ENCODE measurements at regions not wholly inside any gene's neighbourhood (a gene's known extent, or its start where the extent isn't known, plus 50 kb on each side); places are given as distances from the start of the nearest gene placed in this dataset.

- TF ChIP-seq, protein P1, sequence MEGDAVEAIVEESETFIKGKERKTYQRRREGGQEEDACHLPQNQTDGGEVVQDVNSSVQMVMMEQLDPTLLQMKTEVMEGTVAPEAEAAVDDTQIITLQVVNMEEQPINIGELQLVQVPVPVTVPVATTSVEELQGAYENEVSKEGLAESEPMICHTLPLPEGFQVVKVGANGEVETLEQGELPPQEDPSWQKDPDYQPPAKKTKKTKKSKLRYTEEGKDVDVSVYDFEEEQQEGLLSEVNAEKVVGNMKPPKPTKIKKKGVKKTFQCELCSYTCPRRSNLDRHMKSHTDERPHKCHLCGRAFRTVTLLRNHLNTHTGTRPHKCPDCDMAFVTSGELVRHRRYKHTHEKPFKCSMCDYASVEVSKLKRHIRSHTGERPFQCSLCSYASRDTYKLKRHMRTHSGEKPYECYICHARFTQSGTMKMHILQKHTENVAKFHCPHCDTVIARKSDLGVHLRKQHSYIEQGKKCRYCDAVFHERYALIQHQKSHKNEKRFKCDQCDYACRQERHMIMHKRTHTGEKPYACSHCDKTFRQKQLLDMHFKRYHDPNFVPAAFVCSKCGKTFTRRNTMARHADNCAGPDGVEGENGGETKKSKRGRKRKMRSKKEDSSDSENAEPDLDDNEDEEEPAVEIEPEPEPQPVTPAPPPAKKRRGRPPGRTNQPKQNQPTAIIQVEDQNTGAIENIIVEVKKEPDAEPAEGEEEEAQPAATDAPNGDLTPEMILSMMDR (IDR thresholded peaks at IDR 0.05; ENCODE audit: control insufficient read depth, insufficient read depth, low read depth, low read length, missing control alignments) = peak; percentile 76
- DNase-seq (ENCODE audit: low read depth) = peak; percentile 4
- H3K4me3 ChIP-seq (ENCODE audit: control insufficient read depth, low read depth, low read length) = no peak overlapping the region
These were observed 61.5 kb downstream of the TBXT start for GRCh38 chr6:166106076-166106686.

DNA sequence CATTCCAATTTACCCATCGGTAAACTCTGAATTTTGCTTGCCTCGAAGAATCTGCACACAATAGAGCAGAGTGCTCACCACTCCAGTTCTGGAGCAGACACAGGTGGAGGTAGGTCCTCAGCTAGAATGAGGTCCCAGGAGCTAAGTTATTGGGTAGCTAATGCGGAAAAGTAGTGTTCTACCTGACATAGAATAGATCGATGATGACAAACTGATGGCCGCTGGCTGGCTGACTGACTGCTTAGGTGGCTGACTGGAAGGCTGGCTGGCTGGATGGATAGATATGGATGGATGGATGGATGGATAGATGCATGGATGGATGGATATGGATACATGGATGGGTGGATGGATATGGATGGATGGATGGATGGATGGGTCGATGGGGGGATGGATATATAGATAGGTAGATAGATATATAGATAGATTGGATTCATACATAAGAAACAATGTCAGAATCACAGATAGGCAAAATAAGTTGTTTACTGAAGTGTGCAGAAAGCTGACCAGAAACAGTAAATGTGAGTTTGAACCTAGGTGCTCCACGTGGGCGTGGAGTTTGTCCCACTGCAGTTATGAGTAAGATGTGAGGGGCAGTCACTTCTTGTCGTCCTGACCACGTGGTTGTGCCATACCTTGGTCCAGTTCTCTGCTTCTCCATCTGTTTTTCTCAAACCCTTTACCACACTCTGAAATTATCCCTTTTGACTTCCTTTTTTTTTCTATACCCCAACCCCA is 62.1 kb downstream of the TBXT start:
- no peak for DNase-seq (ENCODE audit: low read depth)
- TF ChIP-seq, protein P1 (IDR thresholded peaks at IDR 0.05; ENCODE audit: control insufficient read depth, insufficient read depth, low read depth, low read length, missing control alignments) = no peak
- no peak overlapping the region for H3K4me3 ChIP-seq (ENCODE audit: control insufficient read depth, low read depth, low read length)

- TF ChIP-seq, protein P1 (IDR thresholded peaks at IDR 0.05; ENCODE audit: control insufficient read depth, insufficient read depth, low read depth, low read length, missing control alignments) = no peak
- no peak overlapping the region for H3K4me3 ChIP-seq (ENCODE audit: control insufficient read depth, low read depth, low read length)
- DNase-seq (ENCODE audit: low read depth) = no peak
These were observed 62.8 kb downstream of the TBXT start for GRCh38 chr6:166104872-166105271.

- DNase-seq (ENCODE audit: low read depth) = no peak
- TF ChIP-seq, protein P1 (IDR thresholded peaks at IDR 0.05; ENCODE audit: control insufficient read depth, insufficient read depth, low read depth, low read length, missing control alignments) = no peak
- no peak overlapping the region for H3K4me3 ChIP-seq (ENCODE audit: control insufficient read depth, low read depth, low read length)
These were observed 63.5 kb downstream of the TBXT start for GRCh38 chr6:166104107-166104506.

DNA sequence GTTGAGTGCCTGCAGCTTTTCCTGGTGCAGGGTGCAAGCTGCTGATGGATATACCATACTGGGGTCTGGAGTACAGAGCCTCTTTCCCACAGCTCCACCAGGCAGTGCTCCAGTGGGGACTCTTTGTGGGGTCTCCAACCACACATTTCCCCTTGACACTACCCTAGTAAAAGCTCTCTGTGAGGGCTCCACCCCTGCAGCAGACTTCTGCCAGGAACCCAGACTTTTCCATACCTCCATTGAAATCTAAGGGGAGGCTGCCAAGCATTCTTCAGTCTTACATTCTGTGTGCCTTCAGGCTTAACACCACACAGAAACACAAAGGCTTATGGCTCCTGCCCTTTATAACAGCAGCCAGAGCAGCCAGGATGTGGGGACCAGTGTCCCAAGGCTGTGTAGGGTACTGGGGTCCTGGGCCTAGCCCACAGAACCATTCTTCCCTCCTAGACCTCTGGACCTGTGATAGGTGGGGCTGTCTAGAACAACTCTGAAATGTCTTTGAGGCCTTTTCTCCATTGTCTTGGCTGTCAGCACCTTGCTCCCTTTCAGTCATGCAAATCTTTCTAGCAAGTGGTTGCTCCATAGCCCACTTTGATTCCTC is 65.7 kb downstream of the TBXT start:
- DNase-seq (ENCODE audit: low read depth) = no peak
- no peak overlapping the region for H3K4me3 ChIP-seq (ENCODE audit: control insufficient read depth, low read depth, low read length)
- TF ChIP-seq, protein P1 (IDR thresholded peaks at IDR 0.05; ENCODE audit: control insufficient read depth, insufficient read depth, low read depth, low read length, missing control alignments) = no peak

- TF ChIP-seq, protein P1 (IDR thresholded peaks at IDR 0.05; ENCODE audit: control insufficient read depth, insufficient read depth, low read depth, low read length, missing control alignments) = peak; percentile 90
- no peak for DNase-seq (ENCODE audit: low read depth)
- H3K4me3 ChIP-seq (ENCODE audit: control insufficient read depth, low read depth, low read length) = peak overlapping the region; percentile 36
These were observed 69.6 kb downstream of the TBXT start for GRCh38 chr6:166097914-166098522.

Data from AG09309 (cell line).